GM04503 (cell line): ENCODE measurements at regions not wholly inside any gene's neighbourhood (a gene's known extent, or its start where the extent isn't known, plus 50 kb on each side); places are given as distances from the start of the nearest gene placed in this dataset.
"Not testable (repeated sequence)": the region's sequence is repeated elsewhere in the genome, so short reads cannot be mapped to it uniquely, and the experiment has no call there.

ENCODE experiments used
- DNase-seq: peaks from one replicate; pipeline ENCODE4 v3.0.0-alpha.2; 2012; ENCODE audit warnings: low read depth

GRCh38 chr17:14547556-14547955, 246.7 kb downstream of the HS3ST3B1 start:
- no peak for DNase-seq

- DNase-seq = no peak
These were observed 246.1 kb downstream of the HS3ST3B1 start for GRCh38 chr17:14547016-14547415.

GRCh38 chr17:14545156-14545906, 244.4 kb downstream of the HS3ST3B1 start:
- no peak for DNase-seq

- DNase-seq = no peak
These were observed 240.8 kb downstream of the HS3ST3B1 start for GRCh38 chr17:14541714-14542113.

- no peak for DNase-seq
These were observed 238.9 kb downstream of the HS3ST3B1 start for GRCh38 chr17:14539801-14540200.

GRCh38 chr17:14532242-14532641, 231.4 kb downstream of the HS3ST3B1 start:
- not testable (repeated sequence) for DNase-seq

GRCh38 chr17:14525551-14526455, 224.9 kb downstream of the HS3ST3B1 start:
- DNase-seq = no peak

GRCh38 chr17:14522795-14523387, 222.0 kb downstream of the HS3ST3B1 start:
- no peak for DNase-seq

- DNase-seq = peak; percentile 11
These were observed 218.0 kb downstream of the HS3ST3B1 start for GRCh38 chr17:14518919-14519318.

GRCh38 chr17:14514973-14515372, 214.1 kb downstream of the HS3ST3B1 start:
- no peak for DNase-seq

- no peak for DNase-seq
These were observed 213.0 kb downstream of the HS3ST3B1 start for GRCh38 chr17:14513835-14514234.

GRCh38 chr17:14510136-14510535, 209.3 kb downstream of the HS3ST3B1 start:
- no peak for DNase-seq

- no peak for DNase-seq
These were observed 207.3 kb downstream of the HS3ST3B1 start for GRCh38 chr17:14508156-14508555.

GRCh38 chr17:14506364-14506763, 205.5 kb downstream of the HS3ST3B1 start:
- no peak for DNase-seq

GRCh38 chr17:14505606-14506005, 204.7 kb downstream of the HS3ST3B1 start:
- DNase-seq = no peak

- no peak for DNase-seq
These were observed 199.1 kb downstream of the HS3ST3B1 start for GRCh38 chr17:14499976-14500375.

GRCh38 chr17:14498812-14499211, 197.9 kb downstream of the HS3ST3B1 start:
- DNase-seq = no peak

GRCh38 chr17:14494161-14494560, 193.3 kb downstream of the HS3ST3B1 start:
- DNase-seq = no peak

- no peak for DNase-seq
These were observed 189.1 kb downstream of the HS3ST3B1 start for GRCh38 chr17:14489986-14490385.

- no peak for DNase-seq
These were observed 188.2 kb downstream of the HS3ST3B1 start for GRCh38 chr17:14488958-14489550.

GRCh38 chr17:14487068-14487467, 186.2 kb downstream of the HS3ST3B1 start:
- no peak for DNase-seq

- no peak for DNase-seq
These were observed 181.8 kb downstream of the HS3ST3B1 start for GRCh38 chr17:14482715-14483114.
